Loucy (cell line): ENCODE measurements at regions not wholly inside any gene's neighbourhood (a gene's known extent, or its start where the extent isn't known, plus 50 kb on each side); places are given as distances from the start of the nearest gene placed in this dataset.

ENCODE experiments used
- EZH2phosphoT487 ChIP-seq: fragments of 200-600 bp; IDR thresholded peaks from 2 replicates; pipeline ENCODE4 v1.6.1; 2018; ENCODE audit warnings: antibody characterized with exemption, mild to moderate bottlenecking, moderate library complexity, borderline replicate concordance
- TF ChIP-seq, protein P1 (sequence below): fragments of 200-600 bp; sonication (generic); conservative IDR thresholded peaks from 2 replicates; pipeline ENCODE4 v1.5.1; 2014; ENCODE audit warnings: mild to moderate bottlenecking, antibody characterized with exemption, low read length

DNA sequence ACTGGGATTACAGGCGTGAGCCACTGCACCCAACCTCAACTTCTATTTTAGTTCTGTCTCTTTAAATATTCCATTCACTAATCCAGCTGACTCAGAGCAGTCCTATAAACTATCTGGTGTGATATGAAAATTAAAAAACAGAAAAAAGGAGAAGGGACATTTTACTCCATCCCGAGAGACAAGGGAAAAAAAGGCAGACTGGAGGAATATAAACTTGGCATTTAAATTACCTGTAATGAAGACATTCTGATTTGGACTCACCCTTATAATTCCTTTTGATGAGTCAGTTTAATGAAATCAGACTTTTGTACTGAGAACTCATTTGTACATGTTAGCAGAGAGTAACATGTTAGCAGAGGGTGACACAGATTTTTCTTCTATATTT is 74.8 kb upstream of the RIOK3 start:
- TF ChIP-seq, protein P1, sequence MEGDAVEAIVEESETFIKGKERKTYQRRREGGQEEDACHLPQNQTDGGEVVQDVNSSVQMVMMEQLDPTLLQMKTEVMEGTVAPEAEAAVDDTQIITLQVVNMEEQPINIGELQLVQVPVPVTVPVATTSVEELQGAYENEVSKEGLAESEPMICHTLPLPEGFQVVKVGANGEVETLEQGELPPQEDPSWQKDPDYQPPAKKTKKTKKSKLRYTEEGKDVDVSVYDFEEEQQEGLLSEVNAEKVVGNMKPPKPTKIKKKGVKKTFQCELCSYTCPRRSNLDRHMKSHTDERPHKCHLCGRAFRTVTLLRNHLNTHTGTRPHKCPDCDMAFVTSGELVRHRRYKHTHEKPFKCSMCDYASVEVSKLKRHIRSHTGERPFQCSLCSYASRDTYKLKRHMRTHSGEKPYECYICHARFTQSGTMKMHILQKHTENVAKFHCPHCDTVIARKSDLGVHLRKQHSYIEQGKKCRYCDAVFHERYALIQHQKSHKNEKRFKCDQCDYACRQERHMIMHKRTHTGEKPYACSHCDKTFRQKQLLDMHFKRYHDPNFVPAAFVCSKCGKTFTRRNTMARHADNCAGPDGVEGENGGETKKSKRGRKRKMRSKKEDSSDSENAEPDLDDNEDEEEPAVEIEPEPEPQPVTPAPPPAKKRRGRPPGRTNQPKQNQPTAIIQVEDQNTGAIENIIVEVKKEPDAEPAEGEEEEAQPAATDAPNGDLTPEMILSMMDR, result no peak
- no peak for TF ChIP-seq EZH2phosphoT487
